ENCODE measurements at regions not wholly inside any gene's neighbourhood (a gene's known extent, or its start where the extent isn't known, plus 50 kb on each side); places are given as distances from the start of the nearest gene placed in this dataset.

DNA sequence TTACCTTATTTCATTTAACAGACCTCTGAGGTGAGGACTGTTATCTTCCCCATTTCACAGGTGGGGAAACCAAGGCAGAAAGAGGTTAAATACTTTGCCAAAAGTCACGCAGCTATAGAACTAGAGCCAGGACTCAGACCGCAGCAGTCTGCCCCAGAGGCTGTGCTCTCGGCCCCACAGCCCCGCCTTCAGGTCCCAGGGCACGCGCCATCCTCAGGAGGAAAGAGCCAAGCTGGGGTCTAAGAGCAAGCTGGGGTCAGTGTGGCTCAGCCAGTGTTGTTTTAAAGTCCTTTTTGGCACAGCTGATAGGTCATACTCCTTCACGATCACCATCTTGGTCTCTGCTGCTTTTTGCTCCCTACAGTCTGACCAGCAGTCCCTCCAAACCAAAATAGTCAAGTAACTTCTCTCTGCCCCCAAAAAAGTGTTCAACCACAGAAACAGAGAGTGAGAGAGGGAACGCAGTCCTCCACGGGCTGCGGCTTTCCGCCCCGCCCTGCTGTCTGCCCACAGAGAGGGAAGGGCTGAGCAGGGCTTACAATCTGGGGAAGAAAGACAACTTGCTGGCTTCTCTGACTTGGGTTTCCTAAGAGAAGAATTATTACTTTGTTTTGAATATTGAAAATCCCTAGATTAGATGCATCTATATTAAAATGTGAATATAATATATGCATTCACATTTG, 137.2 kb upstream of the OPCML start:
- no peaks in the 10 kb centered on the region for H3K4me1 ChIP-seq
- 56 to 65% (median 58%) methylated on average over 12 of the region's 12 CpGs for WGBS, 5 donors
- H3K9me3 ChIP-seq = no peaks in the 10 kb centered on the region
- no peak overlapping the region for H3K27ac ChIP-seq
- no peak for DNase-seq
- intact Hi-C loops (cut with DNase I; ENCODE audit: low total_unique reads) = no loop called here
- peaks cover 0 to 11% (median 0%) of the 10 kb centered on the region in 7 donors for H3K27me3 ChIP-seq (replicated peaks in 1 of 7)
- H3K36me3 ChIP-seq = no peaks in the 10 kb centered on the region
- TF ChIP-seq POLR2A (IDR thresholded peaks at IDR 0.05) (no peak), POLR2AphosphoS5 (IDR thresholded peaks at IDR 0.05) (no peak)
- TF ChIP-seq, protein P1, sequence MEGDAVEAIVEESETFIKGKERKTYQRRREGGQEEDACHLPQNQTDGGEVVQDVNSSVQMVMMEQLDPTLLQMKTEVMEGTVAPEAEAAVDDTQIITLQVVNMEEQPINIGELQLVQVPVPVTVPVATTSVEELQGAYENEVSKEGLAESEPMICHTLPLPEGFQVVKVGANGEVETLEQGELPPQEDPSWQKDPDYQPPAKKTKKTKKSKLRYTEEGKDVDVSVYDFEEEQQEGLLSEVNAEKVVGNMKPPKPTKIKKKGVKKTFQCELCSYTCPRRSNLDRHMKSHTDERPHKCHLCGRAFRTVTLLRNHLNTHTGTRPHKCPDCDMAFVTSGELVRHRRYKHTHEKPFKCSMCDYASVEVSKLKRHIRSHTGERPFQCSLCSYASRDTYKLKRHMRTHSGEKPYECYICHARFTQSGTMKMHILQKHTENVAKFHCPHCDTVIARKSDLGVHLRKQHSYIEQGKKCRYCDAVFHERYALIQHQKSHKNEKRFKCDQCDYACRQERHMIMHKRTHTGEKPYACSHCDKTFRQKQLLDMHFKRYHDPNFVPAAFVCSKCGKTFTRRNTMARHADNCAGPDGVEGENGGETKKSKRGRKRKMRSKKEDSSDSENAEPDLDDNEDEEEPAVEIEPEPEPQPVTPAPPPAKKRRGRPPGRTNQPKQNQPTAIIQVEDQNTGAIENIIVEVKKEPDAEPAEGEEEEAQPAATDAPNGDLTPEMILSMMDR (IDR thresholded peaks at IDR 0.05 in 8 of 11, conservative IDR thresholded peaks at IDR 0.05 in 3 of 11) = no peak
- H3K4me3 ChIP-seq = no peak overlapping the region

DNA sequence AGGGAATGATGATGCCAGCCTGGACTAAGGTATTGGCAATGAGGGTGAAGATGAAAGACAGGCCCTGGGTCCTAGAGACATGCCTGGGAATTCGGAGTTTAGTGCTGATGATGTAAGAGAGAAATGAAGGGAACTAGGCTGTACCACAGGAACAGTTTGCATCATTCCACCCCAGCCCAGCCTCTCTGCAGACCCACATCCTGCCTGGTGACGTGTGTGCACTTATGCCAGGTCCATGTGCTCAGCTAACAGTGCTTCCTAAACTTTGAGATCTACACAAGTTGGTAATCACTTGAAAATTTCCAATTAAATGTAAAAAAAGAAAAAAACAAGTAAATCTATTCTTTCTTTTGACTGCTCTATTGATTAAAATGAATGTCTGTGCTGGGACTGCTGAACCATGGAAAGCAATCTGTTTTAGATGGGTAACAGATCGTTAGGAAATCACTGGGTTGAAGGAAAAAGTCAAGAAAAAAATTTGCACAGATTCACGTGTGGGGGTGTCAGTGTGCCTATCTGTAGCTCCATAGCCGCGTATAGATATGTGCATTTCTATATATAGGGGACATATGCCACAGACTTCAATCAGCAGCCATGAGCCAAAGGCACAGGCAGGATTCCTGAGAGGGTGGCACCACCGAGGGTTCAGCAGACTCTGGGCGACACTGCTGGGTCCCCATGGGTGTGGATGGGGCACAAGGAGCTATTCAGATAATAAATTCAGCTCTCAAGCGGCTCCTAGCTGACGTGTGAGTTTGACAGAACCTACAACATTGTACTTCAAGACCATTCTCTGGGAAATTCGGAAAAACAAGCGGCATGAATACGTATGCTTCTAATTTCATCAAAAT, 131.1 kb upstream of the OPCML start:
- intact Hi-C loops (cut with DNase I; ENCODE audit: low total_unique reads) = no loop called here

DNA sequence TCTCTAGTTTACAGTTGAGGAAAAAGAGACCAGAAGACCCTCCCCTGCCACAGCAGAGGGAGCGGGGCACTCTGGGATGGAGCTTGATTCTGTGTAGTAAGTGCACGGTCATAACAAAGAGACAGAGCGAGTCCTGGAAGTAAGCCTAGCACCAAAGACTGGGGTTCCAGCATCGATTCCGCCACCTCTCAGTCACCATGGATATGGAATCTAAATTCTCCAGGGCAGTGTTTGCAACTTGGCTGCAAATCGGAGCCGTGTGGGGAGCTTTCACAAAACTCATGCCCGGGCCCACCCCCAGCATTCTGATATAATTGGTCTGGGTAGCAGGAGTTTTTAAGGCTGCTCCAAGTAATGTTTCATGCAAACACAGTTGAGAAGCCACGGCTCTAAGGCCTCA, 129.5 kb upstream of the OPCML start:
- WGBS, 5 donors = 77 to 89% (median 86%) methylated on average over 9 of the region's 9 CpGs

More for the DNA sequence above, 131.1 kb upstream of the OPCML start:
- Histone ChIP-seq H3K9me3 (peaks cover 0 to 6% (median 0%) of the 10 kb centered on the region in 8 donors), H3K4me1 (no peaks in the 10 kb centered on the region), H3K36me3 (no peaks in the 10 kb centered on the region), H3K27ac (no peak overlapping the region), H3K27me3 (replicated peaks in 1 of 7) (no peaks in the 10 kb centered on the region), H3K4me3 (no peak overlapping the region)
- 72 to 78% (median 75%) methylated on average over 13 of the region's 13 CpGs for WGBS, 5 donors
- no peak for DNase-seq
- TF ChIP-seq POLR2AphosphoS5 (IDR thresholded peaks at IDR 0.05) = no peak
- TF ChIP-seq, protein P1 (IDR thresholded peaks at IDR 0.05 in 8 of 11, conservative IDR thresholded peaks at IDR 0.05 in 3 of 11) = no peak
- TF ChIP-seq POLR2A (IDR thresholded peaks at IDR 0.05) = no peak

More for the DNA sequence above, 129.5 kb upstream of the OPCML start:
- Histone ChIP-seq H3K36me3 (no peaks in the 10 kb centered on the region), H3K27me3 (replicated peaks in 1 of 7) (peaks cover 0 to 1% (median 0%) of the 10 kb centered on the region in 7 donors), H3K4me3 (no peak overlapping the region), H3K9me3 (peaks cover 0 to 17% (median 4%) of the 10 kb centered on the region in 8 donors), H3K4me1 (no peaks in the 10 kb centered on the region), H3K27ac (no peak overlapping the region)
- intact Hi-C loops (cut with DNase I; ENCODE audit: low total_unique reads) = no loop called here
- TF ChIP-seq, protein P1 (IDR thresholded peaks at IDR 0.05 in 8 of 11, conservative IDR thresholded peaks at IDR 0.05 in 3 of 11) = no peak
- TF ChIP-seq POLR2AphosphoS5 (IDR thresholded peaks at IDR 0.05) (no peak), POLR2A (IDR thresholded peaks at IDR 0.05) (no peak)
- DNase-seq = no peak
